ENCODE measurements at regions not wholly inside any gene's neighbourhood (a gene's known extent, or its start where the extent isn't known, plus 50 kb on each side); places are given as distances from the start of the nearest gene placed in this dataset.
A peak's percentile ranks its signal among the peaks of the same experiment; 100 is the strongest.
"Not testable (repeated sequence)": the region's sequence is repeated elsewhere in the genome, so short reads cannot be mapped to it uniquely, and the experiment has no call there.

DNA sequence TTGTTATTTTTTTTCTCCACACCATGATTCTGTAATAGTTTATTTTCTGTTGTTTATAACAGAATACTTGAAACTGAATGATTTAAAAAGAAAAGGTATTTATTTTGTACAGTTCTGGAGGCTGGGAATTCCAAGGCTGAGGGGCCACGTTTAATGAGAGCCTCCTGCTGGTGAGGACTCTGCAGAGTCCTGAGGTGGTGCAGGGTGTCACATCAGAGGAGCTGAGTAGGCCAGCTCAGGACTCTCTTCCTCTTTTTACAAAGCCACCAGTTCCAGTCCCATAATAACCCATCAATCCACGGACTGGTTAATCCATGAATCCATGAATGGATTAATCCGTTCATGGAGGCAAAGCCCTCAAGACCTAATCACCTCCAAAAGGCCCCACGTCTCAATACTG is 71.6 kb downstream of the TFAP2A start:
- no peak for ATAC-seq
- intact Hi-C loops (cut with DNase I, micrococcal nuclease): no loop called here
- DNase-seq: no peak

DNA sequence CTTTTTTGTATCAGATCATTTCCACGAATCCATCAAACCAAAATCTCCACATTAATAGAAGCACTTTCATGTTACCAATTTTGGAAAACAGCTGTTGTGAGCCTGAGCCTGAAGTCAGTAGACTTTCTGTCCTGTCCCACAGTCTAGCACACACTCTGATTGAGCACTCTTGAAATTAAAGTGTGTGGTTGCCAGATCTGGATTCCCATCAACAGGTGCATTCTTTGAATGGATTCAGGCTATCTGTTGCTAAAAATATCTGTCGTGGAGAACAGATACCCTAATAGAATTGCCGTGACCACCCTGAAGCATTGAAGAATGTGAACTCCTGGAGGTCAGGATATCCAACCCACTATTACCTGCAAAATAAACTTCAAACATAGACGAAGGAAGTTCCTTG is 73.3 kb downstream of the TFAP2A start:
- ATAC-seq (no peak), DNase-seq (no peak)
- intact Hi-C loops (cut with DNase I, micrococcal nuclease): no loop called here

DNA sequence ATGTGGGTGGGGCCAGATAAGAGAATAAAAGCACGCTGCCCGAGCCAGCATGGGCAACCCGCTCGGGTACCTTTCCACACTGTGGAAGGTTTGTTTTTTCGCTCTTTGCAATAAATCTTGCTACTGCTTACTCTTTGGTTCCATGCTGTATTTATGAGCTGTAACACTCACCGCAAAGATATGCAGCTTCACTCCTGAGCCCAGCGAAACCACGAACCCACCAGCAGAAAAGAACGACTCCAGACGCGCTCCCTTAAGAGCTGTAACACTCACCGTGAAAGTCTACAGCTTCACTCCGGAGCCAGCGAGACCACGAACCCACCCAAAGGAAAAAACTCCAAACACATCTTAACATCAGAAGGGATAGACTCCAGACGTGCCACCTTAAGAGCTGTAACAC is 76.7 kb downstream of the TFAP2A start:
- intact Hi-C loops (cut with DNase I, micrococcal nuclease): no loop called here
- ATAC-seq (no peak), DNase-seq (no peak)

DNA sequence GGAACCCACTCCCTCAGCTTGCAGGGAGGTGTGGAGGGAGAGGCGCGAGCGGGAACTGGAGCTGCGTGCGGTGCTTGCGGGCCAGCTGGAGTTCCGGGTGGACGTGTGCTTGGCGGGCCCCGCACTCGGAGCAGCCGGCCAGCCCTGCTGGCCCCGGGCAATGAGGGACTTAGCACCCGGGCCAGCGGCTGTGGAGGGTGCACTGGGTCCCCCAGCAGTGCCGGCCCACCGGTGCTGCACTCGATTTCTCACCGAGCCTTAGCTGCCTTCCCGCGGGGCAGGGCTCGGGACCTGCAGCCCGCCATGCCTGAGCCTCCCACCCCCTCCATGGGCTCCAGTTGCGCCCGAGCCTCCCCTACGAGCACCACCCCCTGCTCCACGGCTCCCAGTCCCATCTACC is 77.5 kb downstream of the TFAP2A start:
- DNase-seq; ATAC-seq; intact Hi-C loops (cut with DNase I, micrococcal nuclease): not testable (repeated sequence)

DNA sequence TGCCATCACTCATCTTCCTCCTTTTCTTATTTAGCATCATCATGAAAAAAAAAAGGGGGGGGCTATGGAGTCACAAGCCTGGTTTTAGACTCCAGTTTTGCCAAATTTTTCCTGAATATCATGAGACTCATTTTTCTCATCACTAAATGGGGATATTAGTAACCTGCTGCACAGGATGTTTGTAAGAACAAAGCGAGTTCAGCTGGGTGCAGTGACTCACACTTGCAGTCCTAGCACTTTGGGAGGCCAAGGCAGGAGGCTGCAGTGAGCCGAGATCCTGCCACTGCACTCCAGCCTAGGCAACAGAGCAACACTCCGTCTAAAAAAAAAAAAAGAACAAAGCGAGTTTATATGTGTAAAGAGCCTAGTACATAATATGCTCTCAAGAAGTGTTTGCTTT is 82.8 kb downstream of the TFAP2A start:
- ATAC-seq (no peak), DNase-seq (no peak)
- intact Hi-C loops (cut with DNase I, micrococcal nuclease): no loop called here

DNA sequence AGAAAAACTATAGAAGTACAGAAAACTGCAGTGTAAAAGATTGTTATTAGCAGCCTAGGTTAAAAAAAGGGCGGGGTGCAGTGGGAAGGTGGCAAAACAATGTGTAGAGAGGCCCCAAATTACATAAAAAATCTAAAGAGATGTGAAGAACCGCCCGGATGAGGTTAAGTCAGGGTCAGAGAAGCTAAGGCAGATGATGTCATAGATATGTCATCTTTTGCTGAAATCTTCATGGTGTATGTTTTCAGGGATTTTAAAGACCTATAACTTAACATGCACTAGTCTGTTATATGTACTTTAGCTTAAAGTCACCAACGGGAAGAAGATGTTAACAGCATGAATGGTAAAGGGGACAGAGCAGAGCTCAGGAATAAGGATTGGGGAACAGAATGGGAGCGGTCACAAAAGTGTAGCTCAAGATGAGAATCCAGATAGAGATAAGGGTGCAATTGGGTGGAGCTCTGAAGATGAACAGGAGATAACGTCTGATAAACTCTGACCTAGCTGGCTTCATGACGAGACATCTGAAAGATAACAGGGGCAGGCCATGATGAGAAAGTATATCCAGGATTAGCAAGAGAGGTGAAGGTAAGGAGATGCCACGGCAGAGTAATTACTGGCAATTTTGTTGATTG is 83.4 kb downstream of the TFAP2A start:
- ATAC-seq (no peak), DNase-seq (no peak)
- intact Hi-C loops (cut with DNase I, micrococcal nuclease): no loop called here

DNA sequence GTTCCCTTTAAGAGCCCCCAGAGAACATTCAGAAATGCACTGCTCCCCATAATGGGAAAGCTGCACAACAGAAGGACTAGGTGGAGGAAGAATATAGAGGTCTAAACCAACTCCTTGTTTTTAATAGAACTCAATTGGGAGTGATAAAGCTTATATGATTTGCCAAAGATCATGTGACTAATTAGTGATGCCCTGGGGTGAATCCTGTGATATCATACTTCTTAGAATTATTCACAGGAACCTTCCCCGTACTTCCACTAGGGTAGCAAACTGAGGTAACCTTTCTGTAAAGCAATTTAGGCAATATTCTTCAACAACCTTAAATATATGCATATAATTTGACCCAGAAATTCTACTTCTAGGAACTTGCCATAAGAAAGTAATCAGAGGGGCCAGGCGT is 84.4 kb downstream of the TFAP2A start:
- DNase-seq: no peak
- no peak for ATAC-seq
- intact Hi-C loops (cut with DNase I, micrococcal nuclease): no loop called here

DNA sequence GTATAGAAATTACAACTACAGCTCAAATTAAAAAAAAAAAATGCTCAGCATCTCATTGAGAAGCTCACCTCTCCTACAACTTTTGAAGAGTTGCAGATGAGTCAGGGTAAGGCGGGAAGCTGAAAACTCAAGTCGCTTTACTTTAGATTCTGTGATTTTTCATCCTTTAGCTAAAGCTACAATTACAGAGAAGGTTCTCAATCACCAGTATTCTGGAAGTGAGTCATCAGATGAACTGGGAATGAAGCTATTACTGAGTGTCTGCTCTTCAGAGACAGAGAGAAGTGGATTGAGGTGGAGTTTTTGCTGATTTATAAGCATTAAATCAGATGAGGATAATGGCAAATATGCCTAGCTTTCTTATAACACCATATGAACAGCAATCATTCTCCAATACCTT is 91.9 kb downstream of the TFAP2A start:
- DNase-seq (no peak), ATAC-seq (no peak)
- intact Hi-C loops (cut with DNase I, micrococcal nuclease): no loop called here

DNA sequence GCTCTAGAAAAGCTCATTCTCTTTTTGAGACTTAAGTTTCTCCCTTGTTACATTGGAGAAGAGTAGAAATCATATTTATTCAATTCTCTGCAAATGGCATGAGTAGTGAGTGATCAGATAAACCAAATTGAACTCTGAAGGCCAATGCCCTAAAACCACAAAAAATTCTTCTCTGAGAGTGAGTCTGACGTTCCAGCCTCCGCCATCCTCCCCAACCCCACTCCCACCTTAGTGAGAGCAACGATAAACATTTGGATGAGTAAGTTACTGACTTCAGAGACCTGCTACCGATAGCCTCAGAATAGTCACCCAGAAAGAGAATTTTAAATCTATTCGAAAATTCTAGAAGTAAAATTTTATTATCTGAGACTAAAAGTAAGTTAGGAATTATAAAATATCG is 94.6 kb downstream of the TFAP2A start:
- intact Hi-C loops (cut with DNase I, micrococcal nuclease): no loop called here
- DNase-seq (no peak), ATAC-seq (no peak)

DNA sequence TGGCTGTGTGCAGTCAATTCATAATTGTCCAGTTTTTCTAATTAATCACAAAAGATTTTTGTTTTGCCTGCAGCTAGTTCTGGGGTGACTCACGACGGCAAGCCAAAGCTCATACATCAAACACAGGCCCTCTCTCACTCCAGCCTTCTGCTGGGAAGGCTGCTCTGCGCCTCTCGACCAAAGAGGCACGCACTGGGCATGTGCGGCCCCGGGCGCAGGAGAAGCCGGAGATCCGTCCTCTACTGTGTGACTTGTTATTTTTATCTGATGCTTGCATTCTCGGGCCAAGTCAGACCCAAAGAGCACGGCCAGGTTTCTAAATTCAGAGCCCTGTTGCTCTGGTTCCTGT is 98.5 kb downstream of the TFAP2A start:
- DNase-seq: peak in 1 of 2 donors; percentile 3
- intact Hi-C loops (cut with DNase I, micrococcal nuclease): no loop called here
- ATAC-seq: no peak

DNA sequence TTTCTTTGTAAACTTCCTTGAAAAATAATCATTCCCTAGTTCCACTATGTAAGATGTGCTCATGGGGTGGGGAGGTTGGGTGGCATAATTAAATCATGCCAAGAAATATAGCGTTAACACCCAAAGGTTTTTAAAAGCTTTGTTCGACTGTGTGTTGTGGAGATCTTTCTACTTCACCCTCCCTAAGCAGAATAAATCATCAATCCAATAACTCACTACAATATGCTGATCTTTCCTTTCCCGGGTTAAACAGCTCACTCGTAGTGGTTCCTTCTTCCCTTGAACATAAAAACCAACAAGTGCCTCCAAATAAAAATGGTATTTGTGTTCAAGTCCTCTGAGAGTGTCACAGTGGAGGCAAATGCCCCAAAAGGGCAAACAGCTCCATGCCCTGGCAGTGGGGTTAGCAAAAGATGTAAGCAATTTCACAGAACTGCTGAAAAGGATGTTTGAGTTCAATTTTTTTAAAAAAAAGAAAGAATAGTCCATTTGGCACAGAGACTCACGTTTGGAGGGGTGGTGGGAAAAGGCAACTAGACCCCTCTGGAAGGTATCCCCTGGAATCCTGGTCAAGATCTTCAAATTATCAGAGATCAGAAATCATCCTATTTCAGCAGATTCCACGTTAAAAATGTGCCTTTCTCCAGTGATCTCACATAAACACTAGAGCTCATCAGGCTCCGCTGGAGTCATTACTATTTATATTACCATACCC is 99.1 kb downstream of the TFAP2A start:
- no peak for DNase-seq
- no peak for ATAC-seq
- intact Hi-C loops (cut with DNase I, micrococcal nuclease): no loop called here

DNA sequence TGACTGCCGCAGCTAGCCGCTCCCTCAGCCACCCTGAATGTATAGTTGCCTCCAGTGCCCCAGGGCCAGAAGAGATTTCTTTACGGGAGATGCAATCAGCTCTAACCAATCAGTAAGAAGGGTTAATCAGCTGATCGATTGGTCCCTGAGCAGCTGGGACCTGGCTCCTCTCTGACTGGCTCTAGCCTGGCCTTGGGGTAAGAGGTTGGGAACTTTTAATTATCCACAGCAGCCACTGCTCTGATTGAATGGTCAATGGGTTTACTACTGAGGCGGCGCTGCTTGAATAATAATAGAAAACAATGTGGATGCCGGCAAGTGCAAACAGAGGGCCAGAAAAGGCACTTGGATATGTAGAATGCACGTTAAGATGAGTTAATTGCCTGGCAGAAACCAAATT is 99.8 kb downstream of the TFAP2A start:
- DNase-seq (no peak), ATAC-seq (no peak)
- intact Hi-C loops (cut with DNase I, micrococcal nuclease): no loop called here

DNA sequence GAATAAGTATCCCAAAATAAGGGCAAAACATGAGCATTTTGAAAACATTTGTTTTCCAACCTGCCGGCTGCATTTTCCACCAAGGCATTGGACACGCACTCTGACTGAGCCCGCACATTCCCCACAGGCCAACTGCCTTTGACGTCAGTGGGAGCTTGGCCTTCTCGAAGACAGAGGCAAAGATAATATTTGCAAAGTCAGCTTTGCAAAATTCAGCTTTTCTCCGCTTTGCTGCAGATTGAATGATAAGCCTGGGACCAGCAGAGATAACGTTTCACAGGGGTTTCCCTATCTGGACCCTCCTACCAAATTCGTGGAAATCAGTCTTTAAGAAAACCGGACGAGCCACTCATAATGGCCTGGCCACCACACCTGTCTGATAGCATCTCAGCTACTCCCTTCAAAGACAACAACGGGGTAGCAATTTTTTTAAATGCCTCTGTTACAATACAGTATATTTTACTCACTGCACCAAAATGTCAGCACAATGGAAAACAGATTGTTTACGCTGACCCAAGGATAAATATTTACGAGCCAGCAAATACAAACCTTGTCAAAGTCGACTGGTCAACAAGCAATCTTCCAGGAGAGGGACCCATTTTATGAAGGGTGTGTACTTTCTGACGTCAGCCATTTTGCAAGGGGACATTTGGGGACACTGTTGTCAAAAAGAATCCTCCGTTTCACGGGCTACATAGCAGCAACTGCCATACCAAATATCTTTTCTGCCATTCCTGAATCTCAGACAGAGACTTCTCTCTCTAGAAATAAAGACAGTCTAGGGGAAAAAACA is 100.5 kb downstream of the TFAP2A start:
- DNase-seq (no peak), ATAC-seq (no peak)
- intact Hi-C loops (cut with DNase I, micrococcal nuclease): no loop called here

DNA sequence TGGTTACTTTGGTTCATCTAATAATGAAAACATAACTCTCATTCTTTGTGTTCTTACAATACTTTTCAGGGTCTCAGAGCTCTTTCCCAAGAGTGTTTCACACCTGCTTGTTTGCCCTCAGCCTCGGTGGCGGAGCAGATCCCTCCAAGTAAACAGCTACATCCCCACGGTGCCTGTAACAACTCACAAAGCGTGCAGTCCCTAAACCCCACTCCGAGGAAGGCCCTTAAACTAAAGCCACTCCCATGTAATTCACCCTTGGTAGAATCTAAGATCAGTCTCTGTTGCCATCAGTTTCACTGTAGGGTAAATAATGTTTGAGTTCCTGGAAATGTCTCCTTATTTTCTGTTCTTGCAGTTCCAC is 101.1 kb downstream of the TFAP2A start:
- intact Hi-C loops (cut with DNase I, micrococcal nuclease): no loop called here
- DNase-seq: no peak
- no peak for ATAC-seq

DNA sequence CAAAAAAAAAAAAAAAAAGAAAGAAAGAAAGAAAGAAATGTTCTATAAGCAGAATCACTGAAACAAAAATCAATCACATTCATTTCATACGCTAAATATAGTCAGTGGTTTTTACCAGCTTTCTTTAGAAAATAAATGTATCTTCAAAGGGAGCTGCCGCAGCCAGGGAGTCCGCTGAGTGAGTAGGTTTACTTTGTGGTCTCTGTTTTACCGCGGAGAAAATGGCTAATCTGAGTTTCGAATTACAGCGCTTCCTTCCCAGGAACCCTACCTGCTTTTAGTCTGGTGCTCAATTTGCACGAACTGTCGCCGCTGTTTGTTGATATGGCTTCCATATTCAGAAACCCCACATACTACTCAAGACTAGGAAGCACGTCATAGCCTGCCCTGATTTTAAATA is 102.4 kb downstream of the TFAP2A start:
- intact Hi-C loops (cut with DNase I, micrococcal nuclease): no loop called here
- ATAC-seq: no peak

DNA sequence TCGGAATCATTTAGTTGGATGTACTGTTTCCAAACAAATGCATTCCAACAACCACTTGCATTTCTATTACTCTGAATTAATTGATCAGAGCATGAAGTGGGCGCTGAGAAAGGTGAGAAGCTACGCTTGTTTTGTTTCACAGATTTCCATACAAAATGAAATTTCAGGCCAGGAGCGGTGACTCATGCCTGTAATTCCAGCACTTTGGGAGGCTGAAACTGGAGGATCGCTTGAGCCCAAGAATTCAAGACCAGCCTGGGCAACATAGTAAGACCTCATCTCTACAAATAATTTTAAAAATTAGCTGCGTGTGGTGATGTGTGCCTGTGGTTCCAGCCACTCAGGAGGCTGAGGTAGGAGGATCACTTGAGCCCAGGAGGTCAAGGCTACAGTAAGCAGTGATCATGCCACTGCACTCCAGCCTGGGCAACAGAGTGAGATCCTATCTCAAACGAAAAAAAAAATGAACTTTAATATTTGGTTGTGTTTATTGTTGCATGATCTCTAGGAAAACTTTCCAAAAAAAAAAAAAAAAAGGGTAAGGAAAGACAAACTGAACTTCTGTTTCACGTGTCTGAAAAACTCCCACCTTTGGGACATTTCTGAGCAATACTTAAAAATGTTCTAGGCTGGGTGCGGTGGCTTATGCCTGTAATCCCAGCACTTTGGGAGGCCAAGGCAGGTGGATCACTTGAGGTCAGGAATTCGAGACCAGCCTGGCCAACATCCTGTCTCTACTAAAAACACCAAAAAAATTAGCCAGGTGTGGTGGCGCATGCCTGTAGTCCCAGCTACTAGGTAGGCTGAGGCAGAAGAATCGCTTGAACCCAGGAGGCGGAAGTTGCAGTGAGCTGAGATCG is 103.1 kb downstream of the TFAP2A start:
- ATAC-seq; intact Hi-C loops (cut with DNase I, micrococcal nuclease); DNase-seq: not testable (repeated sequence)

More for the DNA sequence above, 102.4 kb downstream of the TFAP2A start:
- DNase-seq: no peak

DNA sequence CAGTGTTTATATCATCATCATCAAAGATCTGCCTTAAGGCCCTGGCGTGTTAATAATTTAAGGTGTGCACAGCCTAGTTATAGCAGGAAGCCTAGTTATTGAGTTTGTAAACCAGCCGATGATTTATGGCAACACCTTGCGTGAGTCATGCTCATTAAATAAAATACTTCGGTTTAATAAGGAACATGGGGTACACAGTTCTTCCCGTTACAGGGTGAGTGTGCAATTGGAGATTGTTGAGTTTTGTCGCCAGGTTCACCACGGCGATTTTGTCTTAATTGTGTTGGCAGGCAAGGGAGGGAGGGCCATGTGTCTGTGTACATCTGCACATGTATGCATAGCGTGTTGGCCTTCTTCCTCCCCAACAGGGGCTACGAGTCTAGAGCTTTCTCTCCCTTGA is 104.0 kb downstream of the TFAP2A start:
- DNase-seq: no peak
- intact Hi-C loops (cut with DNase I, micrococcal nuclease): no loop called here
- no peak for ATAC-seq

DNA sequence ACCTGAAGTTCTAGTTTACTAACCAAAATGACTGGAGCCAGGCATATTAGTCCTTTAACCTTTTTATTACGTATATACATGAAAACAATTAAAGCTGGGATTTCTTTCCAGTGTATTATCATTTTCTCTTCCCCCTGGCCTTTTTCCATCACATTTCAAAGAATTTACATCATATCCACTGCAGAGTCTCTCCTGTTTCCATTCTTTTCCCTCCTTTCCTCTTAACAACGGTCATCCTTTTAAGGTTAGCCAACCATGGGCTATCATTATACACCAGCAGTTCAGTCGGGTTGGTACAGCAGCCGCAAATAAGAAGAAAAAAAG is 104.6 kb downstream of the TFAP2A start:
- intact Hi-C loops (cut with DNase I, micrococcal nuclease): no loop called here
- no peak for ATAC-seq
- no peak for DNase-seq

DNA sequence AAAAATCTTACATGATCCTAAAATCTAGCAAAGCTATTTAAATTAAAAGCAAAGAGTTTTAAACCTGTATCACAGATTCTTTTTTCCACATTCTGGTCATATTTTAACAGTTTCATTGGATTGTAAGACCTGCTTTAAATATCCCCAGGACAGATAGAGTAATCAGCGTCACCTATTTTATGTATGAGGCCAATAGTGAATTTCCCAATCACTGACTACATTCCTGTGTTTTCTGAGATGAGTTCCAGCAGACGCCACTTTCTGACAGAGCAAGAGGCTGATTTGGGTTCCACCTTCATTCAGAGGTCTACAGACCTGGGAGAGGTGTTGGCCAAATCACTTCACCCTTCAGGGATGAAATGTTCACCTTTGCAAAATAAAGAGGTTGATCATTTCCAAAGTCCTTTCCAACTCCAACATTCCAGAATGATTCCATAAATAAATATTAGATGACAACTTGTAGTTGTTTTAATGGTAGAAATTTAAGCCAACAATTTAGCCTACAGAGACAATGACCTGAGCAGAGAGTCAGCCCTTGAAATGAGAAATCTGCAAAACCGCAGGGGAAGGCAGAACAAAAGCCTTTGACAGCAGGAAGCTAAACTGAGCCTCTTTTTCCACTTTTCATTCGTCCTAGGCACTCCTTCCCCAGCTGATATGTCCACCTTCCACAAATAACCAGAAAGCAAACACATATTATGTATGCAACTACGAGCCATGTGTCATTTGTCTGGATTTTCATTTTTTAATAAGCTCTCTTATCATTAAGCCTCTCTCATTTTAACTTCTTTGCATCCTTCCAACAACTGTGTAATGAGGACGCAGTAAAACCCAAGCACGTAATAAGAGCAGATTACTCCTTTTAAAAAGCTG is 105.2 kb downstream of the TFAP2A start:
- ATAC-seq (no peak), DNase-seq (no peak)
- intact Hi-C loops (cut with DNase I, micrococcal nuclease): no loop called here

All from left colon (tissue), 2 donors.